ENCODE measurements at regions not wholly inside any gene's neighbourhood (a gene's known extent, or its start where the extent isn't known, plus 50 kb on each side); places are given as distances from the start of the nearest gene placed in this dataset.

DNA sequence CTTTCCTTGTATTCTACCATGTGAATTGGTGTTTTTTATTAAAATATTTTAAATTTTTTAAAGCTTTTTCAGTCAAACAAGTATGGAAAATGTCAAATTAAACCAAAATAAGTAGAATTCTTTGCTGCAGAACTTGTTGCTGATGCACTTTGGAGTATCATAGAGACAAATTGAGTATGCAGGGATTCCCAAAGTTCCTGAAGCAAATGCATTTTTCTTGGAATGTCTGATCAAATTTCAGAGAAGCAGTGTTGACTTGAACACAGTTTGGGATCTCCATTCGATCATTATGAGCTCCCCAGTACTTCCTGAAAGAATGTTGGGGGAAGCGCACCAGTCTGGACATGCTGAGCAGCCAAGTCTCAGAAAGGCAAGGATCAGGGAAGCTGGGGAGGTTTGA lies 517.8 kb upstream of the CFAP20DC start:
- no peak overlapping the region for H3K4me3 ChIP-seq (ENCODE audit: low read depth, low read length, poor library complexity, severe bottlenecking)
- H3K36me3 ChIP-seq (ENCODE audit: insufficient read depth, low read length, poor library complexity, severe bottlenecking), result no peaks in the 10 kb centered on the region
- ChIA-PET POLR2A (ENCODE audit: low non-redundant PET) (no interaction called here), CTCF (no interaction called here)
- TF ChIP-seq EZH2 (IDR thresholded peaks at IDR 0.05; ENCODE audit: borderline replicate concordance, low read depth, low read length, poor library complexity, severe bottlenecking), result no peak
- TF ChIP-seq, protein P1, sequence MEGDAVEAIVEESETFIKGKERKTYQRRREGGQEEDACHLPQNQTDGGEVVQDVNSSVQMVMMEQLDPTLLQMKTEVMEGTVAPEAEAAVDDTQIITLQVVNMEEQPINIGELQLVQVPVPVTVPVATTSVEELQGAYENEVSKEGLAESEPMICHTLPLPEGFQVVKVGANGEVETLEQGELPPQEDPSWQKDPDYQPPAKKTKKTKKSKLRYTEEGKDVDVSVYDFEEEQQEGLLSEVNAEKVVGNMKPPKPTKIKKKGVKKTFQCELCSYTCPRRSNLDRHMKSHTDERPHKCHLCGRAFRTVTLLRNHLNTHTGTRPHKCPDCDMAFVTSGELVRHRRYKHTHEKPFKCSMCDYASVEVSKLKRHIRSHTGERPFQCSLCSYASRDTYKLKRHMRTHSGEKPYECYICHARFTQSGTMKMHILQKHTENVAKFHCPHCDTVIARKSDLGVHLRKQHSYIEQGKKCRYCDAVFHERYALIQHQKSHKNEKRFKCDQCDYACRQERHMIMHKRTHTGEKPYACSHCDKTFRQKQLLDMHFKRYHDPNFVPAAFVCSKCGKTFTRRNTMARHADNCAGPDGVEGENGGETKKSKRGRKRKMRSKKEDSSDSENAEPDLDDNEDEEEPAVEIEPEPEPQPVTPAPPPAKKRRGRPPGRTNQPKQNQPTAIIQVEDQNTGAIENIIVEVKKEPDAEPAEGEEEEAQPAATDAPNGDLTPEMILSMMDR (conservative IDR thresholded peaks at IDR 0.05; ENCODE audit: low read depth, low read length), result no peak
- H3K27me3 ChIP-seq (replicated peaks; ENCODE audit: insufficient read depth, low read depth, low read length, poor library complexity), result no peaks in the 10 kb centered on the region
- H3K9me3 ChIP-seq (ENCODE audit: low read depth, low read length, poor library complexity, severe bottlenecking), result no peaks in the 10 kb centered on the region
- intact Hi-C loops (cut with micrococcal nuclease; ENCODE audit: unreplicated experiment), result no loop called here
- DNase-seq (ENCODE audit: low spot score), result no peak
- H3K27ac ChIP-seq (ENCODE audit: low read depth, low read length, poor library complexity, severe bottlenecking), result no peak overlapping the region
- H3K4me1 ChIP-seq (ENCODE audit: insufficient read depth, low read length, poor library complexity, severe bottlenecking), result no peaks in the 10 kb centered on the region
- no TSS peak for BruUV-seq (replicated peaks)

DNA sequence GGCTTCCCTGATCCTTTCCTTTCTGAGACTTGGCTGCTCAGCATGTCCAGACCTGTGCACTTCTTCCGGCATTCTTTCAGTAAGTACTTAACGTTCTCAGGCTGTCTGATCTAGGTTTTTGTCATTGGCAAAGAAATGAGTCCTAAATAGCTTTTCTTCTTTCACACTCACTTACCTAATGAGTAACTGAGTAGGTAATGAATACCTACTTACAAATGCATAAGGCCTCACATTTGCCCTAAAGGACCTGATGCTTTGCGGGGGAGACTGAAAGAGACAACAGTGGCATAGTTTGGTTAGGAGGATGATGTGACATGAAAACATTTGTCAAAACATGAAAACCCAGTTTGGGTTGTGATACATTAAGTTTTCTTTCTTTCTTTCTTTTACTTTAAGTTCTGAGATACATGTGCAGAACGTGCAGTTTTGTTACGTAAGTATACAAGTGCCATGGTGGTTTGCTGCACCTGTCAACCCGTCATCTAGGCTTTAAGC lies 516.7 kb upstream of the CFAP20DC start:
- ChIA-PET CTCF (no interaction called here), POLR2A (ENCODE audit: low non-redundant PET) (no interaction called here)
- TF ChIP-seq, protein P1 (conservative IDR thresholded peaks at IDR 0.05; ENCODE audit: low read depth, low read length), result no peak

GRCh38 chr3:59565125-59565524 lies 515.3 kb upstream of the CFAP20DC start:
- TF ChIP-seq, protein P1 (conservative IDR thresholded peaks at IDR 0.05; ENCODE audit: low read depth, low read length), result no peak
- no peak for TF ChIP-seq EZH2 (IDR thresholded peaks at IDR 0.05; ENCODE audit: borderline replicate concordance, low read depth, low read length, poor library complexity, severe bottlenecking)
- CTCF ChIA-PET, result no interaction called here
- Histone ChIP-seq H3K4me3 (ENCODE audit: low read depth, low read length, poor library complexity, severe bottlenecking) (no peak overlapping the region), H3K4me1 (ENCODE audit: insufficient read depth, low read length, poor library complexity, severe bottlenecking) (no peaks in the 10 kb centered on the region), H3K27ac (ENCODE audit: low read depth, low read length, poor library complexity, severe bottlenecking) (no peak overlapping the region), H3K27me3 (replicated peaks; ENCODE audit: insufficient read depth, low read depth, low read length, poor library complexity) (no peaks in the 10 kb centered on the region), H3K36me3 (ENCODE audit: insufficient read depth, low read length, poor library complexity, severe bottlenecking) (no peaks in the 10 kb centered on the region), H3K9me3 (ENCODE audit: low read depth, low read length, poor library complexity, severe bottlenecking) (no peaks in the 10 kb centered on the region)
- POLR2A ChIA-PET (ENCODE audit: low non-redundant PET), result no interaction called here
- DNase-seq (ENCODE audit: low spot score), result no peak
- intact Hi-C loops (cut with micrococcal nuclease; ENCODE audit: unreplicated experiment), result no loop called here
- no TSS peak for BruUV-seq (replicated peaks)

More for the DNA sequence above, 516.7 kb upstream of the CFAP20DC start:
- H3K4me1 ChIP-seq (ENCODE audit: insufficient read depth, low read length, poor library complexity, severe bottlenecking), result no peaks in the 10 kb centered on the region
- H3K4me3 ChIP-seq (ENCODE audit: low read depth, low read length, poor library complexity, severe bottlenecking), result no peak overlapping the region
- H3K36me3 ChIP-seq (ENCODE audit: insufficient read depth, low read length, poor library complexity, severe bottlenecking), result no peaks in the 10 kb centered on the region
- BruUV-seq (replicated peaks), result no TSS peak
- no peak for DNase-seq (ENCODE audit: low spot score)
- H3K27ac ChIP-seq (ENCODE audit: low read depth, low read length, poor library complexity, severe bottlenecking), result no peak overlapping the region
- H3K9me3 ChIP-seq (ENCODE audit: low read depth, low read length, poor library complexity, severe bottlenecking), result no peaks in the 10 kb centered on the region
- H3K27me3 ChIP-seq (replicated peaks; ENCODE audit: insufficient read depth, low read depth, low read length, poor library complexity), result no peaks in the 10 kb centered on the region
- intact Hi-C loops (cut with micrococcal nuclease; ENCODE audit: unreplicated experiment), result no loop called here
